ENCODE measurements at regions not wholly inside any gene's neighbourhood (a gene's known extent, or its start where the extent isn't known, plus 50 kb on each side); places are given as distances from the start of the nearest gene placed in this dataset.

- Histone ChIP-seq H3K27me3 (ENCODE audit: insufficient read depth, low read length) (no peaks in the 10 kb centered on the region), H3K9me3 (ENCODE audit: insufficient read depth, low read depth, low read length) (no peaks in the 10 kb centered on the region), H3K79me2 (ENCODE audit: insufficient read depth, low read length) (no peaks in the 10 kb centered on the region), H4K20me1 (ENCODE audit: insufficient read depth, low read length) (no peaks in the 10 kb centered on the region), H3K9ac (ENCODE audit: low read length) (no peak overlapping the region), H3K4me2 (ENCODE audit: low read length) (no peak overlapping the region), H3K4me1 (ENCODE audit: insufficient read depth, low read length) (no peaks in the 10 kb centered on the region), H2AFZ (ENCODE audit: low read depth, low read length) (no peak overlapping the region), H3K27ac (ENCODE audit: low read depth, low read length) (no peak overlapping the region), H3K36me3 (ENCODE audit: insufficient read depth, low read length) (no peaks in the 10 kb centered on the region), H3K4me3 (ENCODE audit: insufficient read depth, low read depth, low read length) (no peak overlapping the region)
- FAIRE-seq (no peak), DNase-seq (ENCODE audit: low read depth) (no peak)
- peaks cover 2% of the 10 kb centered on the region for H3K27me3 Mint-ChIP-seq (ENCODE audit: low read depth, unreplicated experiment)
- peaks cover 2% of the 10 kb centered on the region for H3K4me1 Mint-ChIP-seq (ENCODE audit: low read depth, unreplicated experiment)
- TF ChIP-seq CTCF (IDR thresholded peaks at IDR 0.05; ENCODE audit: insufficient read depth, low read depth, low read length) (no peak), EZH2 (IDR thresholded peaks at IDR 0.05; ENCODE audit: insufficient read depth, low read length) (no peak)
- no peak overlapping the region for H3K27ac Mint-ChIP-seq (ENCODE audit: unreplicated experiment)
- peaks cover 9% of the 10 kb centered on the region for H3K9me3 Mint-ChIP-seq (ENCODE audit: unreplicated experiment)
- H3K4me3 Mint-ChIP-seq (ENCODE audit: unreplicated experiment) = no peak overlapping the region
- H3K36me3 Mint-ChIP-seq (ENCODE audit: low read depth, unreplicated experiment) = no peaks in the 10 kb centered on the region
Observed at GRCh38 chr7:122211362-122211761, 67.3 kb upstream of the AASS start.

DNA sequence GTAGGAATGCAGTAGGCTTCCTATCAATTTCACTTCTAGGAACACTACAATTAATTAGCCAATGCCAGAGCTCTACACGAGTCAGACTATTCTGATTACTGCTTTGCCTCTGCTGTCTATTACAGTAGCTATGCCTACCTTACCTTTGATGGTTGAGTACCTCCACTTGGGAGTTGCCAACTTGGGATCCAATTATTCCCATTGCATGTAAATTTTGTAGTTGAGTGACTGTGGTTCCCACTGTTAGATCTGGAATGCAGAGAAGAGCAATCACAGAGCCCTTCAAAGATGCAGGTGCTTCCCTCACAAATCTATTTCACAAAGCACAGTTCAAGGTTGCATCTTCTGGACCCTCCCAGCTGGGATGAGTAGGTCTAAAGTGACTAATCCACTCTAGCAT is 62.9 kb upstream of the AASS start:
- no peak for FAIRE-seq

More for the DNA sequence above, 62.9 kb upstream of the AASS start:
- H3K27me3 Mint-ChIP-seq (ENCODE audit: low read depth, unreplicated experiment) = peaks cover 2% of the 10 kb centered on the region
- H3K4me3 Mint-ChIP-seq (ENCODE audit: unreplicated experiment) = no peak overlapping the region
- no peak overlapping the region for H3K9ac ChIP-seq (ENCODE audit: low read length)
- no peak for DNase-seq (ENCODE audit: low read depth)
- no peaks in the 10 kb centered on the region for H3K4me1 Mint-ChIP-seq (ENCODE audit: low read depth, unreplicated experiment)
- no peaks in the 10 kb centered on the region for H3K36me3 Mint-ChIP-seq (ENCODE audit: low read depth, unreplicated experiment)
- no peaks in the 10 kb centered on the region for H3K4me1 ChIP-seq (ENCODE audit: insufficient read depth, low read length)
- H3K79me2 ChIP-seq (ENCODE audit: insufficient read depth, low read length) = no peaks in the 10 kb centered on the region
- no peak overlapping the region for H3K4me3 ChIP-seq (ENCODE audit: insufficient read depth, low read depth, low read length)
- H3K9me3 Mint-ChIP-seq (ENCODE audit: unreplicated experiment) = peaks cover 11% of the 10 kb centered on the region
- H3K9me3 ChIP-seq (ENCODE audit: insufficient read depth, low read depth, low read length) = no peaks in the 10 kb centered on the region
- no peak overlapping the region for H3K27ac ChIP-seq (ENCODE audit: low read depth, low read length)
- no peaks in the 10 kb centered on the region for H3K36me3 ChIP-seq (ENCODE audit: insufficient read depth, low read length)
- H4K20me1 ChIP-seq (ENCODE audit: insufficient read depth, low read length) = no peaks in the 10 kb centered on the region
- no peak overlapping the region for H3K27ac Mint-ChIP-seq (ENCODE audit: unreplicated experiment)
- no peak overlapping the region for H2AFZ ChIP-seq (ENCODE audit: low read depth, low read length)
- H3K27me3 ChIP-seq (ENCODE audit: insufficient read depth, low read length) = no peaks in the 10 kb centered on the region
- H3K4me2 ChIP-seq (ENCODE audit: low read length) = no peak overlapping the region
- TF ChIP-seq CTCF (IDR thresholded peaks at IDR 0.05; ENCODE audit: insufficient read depth, low read depth, low read length) = no peak
- no peak for TF ChIP-seq EZH2 (IDR thresholded peaks at IDR 0.05; ENCODE audit: insufficient read depth, low read length)

Measured in astrocyte (in vitro differentiated cells and primary cell).